IMR-90 (cell line): ENCODE measurements at regions not wholly inside any gene's neighbourhood (a gene's known extent, or its start where the extent isn't known, plus 50 kb on each side); places are given as distances from the start of the nearest gene placed in this dataset.

Experiments used
- ATAC-seq: fragments of 200-7000 bp; cut with Tn5 transposase; 2 replicates; pipeline ENCODE4 v1.9.1; 2020; ENCODE audit warnings: low read depth, mild to moderate bottlenecking, moderate library complexity
- BruUV-seq: library from RNA; stranded (reverse); fragments of 400-500 nt; replicated peaks from 2 replicates; lab custom pipeline; 2021; lab: Mats Ljungman, UMichigan
- CTCF ChIA-PET: fragments of 300-600 bp; formaldehyde crosslinking; extraction: SDS; loops from one replicate; lab custom pipeline; 2021; ENCODE audit warnings: antibody characterized with exemption; lab: Yijun Ruan, JAX
- POLR2A ChIA-PET: fragments of 300-600 bp; sonication (Branson Sonifier 250); formaldehyde crosslinking; loops from one replicate; lab custom pipeline; 2022; ENCODE audit warnings: antibody characterized with exemption; ENCODE audit not compliant: unreplicated experiment; lab: Charles Lee
- DNase-seq: peaks from one replicate; pipeline ENCODE4 v3.0.0; 2013
- H2AFZ ChIP-seq: replicated peaks from 2 replicates; pipeline ENCODE3; 2013; ENCODE audit warnings: low read length, mild to moderate bottlenecking; ENCODE audit not compliant: poor library complexity
- H2AK5ac ChIP-seq: 2 replicates; pipeline ENCODE4 v1.6.1; 2013; ENCODE audit warnings: low read depth, low read length, inconsistent platforms
- H2AK9ac ChIP-seq: replicated peaks from 2 replicates; pipeline ENCODE3; 2013; ENCODE audit warnings: mild to moderate bottlenecking, low read depth, low read length, moderate library complexity; ENCODE audit not compliant: poor library complexity
- H2BK120ac ChIP-seq: 2 replicates; pipeline ENCODE4 v1.6.1; 2013; ENCODE audit warnings: low read depth, low read length, inconsistent platforms
- H2BK15ac ChIP-seq: 3 replicates; pipeline ENCODE4 v1.6.1; 2013; ENCODE audit warnings: low read depth, low read length, inconsistent platforms
- H2BK20ac ChIP-seq: 2 replicates; pipeline ENCODE4 v1.6.1; 2013; ENCODE audit warnings: low read depth, mild to moderate bottlenecking, inconsistent platforms, low read length, moderate library complexity
- H2BK5ac ChIP-seq: 2 replicates; pipeline ENCODE4 v1.6.1; 2013; ENCODE audit warnings: mild to moderate bottlenecking, low read depth, low read length, inconsistent platforms; ENCODE audit not compliant: poor library complexity, severe bottlenecking
- H3K14ac ChIP-seq: replicated peaks from 2 replicates; pipeline ENCODE4 v1.6.1; 2013; ENCODE audit warnings: low read depth, low read length, inconsistent platforms
- H3K18ac ChIP-seq: 2 replicates; pipeline ENCODE4 v1.6.1; 2013; ENCODE audit warnings: low read depth, low read length, control low read depth
- H3K23ac ChIP-seq: 2 replicates; pipeline ENCODE4 v1.6.1; 2013; ENCODE audit warnings: low read depth, low read length, inconsistent platforms
- H3K27ac ChIP-seq: 2 replicates; pipeline ENCODE4 v1.5.1; 2013; ENCODE audit warnings: mild to moderate bottlenecking, control low read depth, low read length; ENCODE audit not compliant: insufficient read depth
- H3K27me3 ChIP-seq: 2 replicates; pipeline ENCODE4 v1.6.1; 2013; ENCODE audit warnings: low read length; ENCODE audit not compliant: control insufficient read depth, insufficient read depth
- H3K36me3 ChIP-seq: 2 replicates; pipeline ENCODE4 v1.6.1; 2013; ENCODE audit warnings: low read length, mixed read lengths; ENCODE audit not compliant: control insufficient read depth, insufficient read depth
- H3K4ac ChIP-seq: 2 replicates; pipeline ENCODE4 v1.6.1; 2013; ENCODE audit warnings: low read depth, low read length, inconsistent platforms
- H3K4me1 ChIP-seq: 2 replicates; pipeline ENCODE4 v1.6.1; 2013; ENCODE audit warnings: low read length, mixed read lengths; ENCODE audit not compliant: control insufficient read depth, insufficient read depth
- H3K4me2 ChIP-seq: 2 replicates; pipeline ENCODE4 v1.6.1; 2013; ENCODE audit warnings: low read depth, mild to moderate bottlenecking, control low read depth, low read length, moderate library complexity
- H3K4me3 ChIP-seq: 2 replicates; pipeline ENCODE4 v1.5.1; 2013; ENCODE audit warnings: low read depth, mild to moderate bottlenecking, control low read depth, low read length, moderate library complexity; ENCODE audit not compliant: insufficient read depth
- H3K56ac ChIP-seq: 2 replicates; pipeline ENCODE4 v1.6.1; 2013; ENCODE audit warnings: low read length, inconsistent platforms; ENCODE audit not compliant: insufficient read depth; ENCODE audit errors: extremely low read depth
- H3K79me1 ChIP-seq, 2 experiments: 2 replicates each; pipeline ENCODE4 v1.6.1; 2013; ENCODE audit warnings: low read length in 2 of 2, inconsistent platforms in 1 of 2, low read depth in 1 of 2
- H3K9ac ChIP-seq: 2 replicates; pipeline ENCODE4 v1.6.1; 2013; ENCODE audit warnings: low read depth, low read length, control low read depth
- H3K9me1 ChIP-seq: 2 replicates; pipeline ENCODE4 v1.6.1; 2013; ENCODE audit warnings: low read length, inconsistent platforms; ENCODE audit not compliant: insufficient read depth
- H3K9me3 ChIP-seq: 2 replicates; pipeline ENCODE4 v1.6.1; 2013; ENCODE audit warnings: low read length; ENCODE audit not compliant: control insufficient read depth, insufficient read depth
- H4K20me1 ChIP-seq: 2 replicates; pipeline ENCODE4 v1.6.1; 2013; ENCODE audit warnings: low read length, inconsistent platforms; ENCODE audit not compliant: insufficient read depth
- H4K5ac ChIP-seq: 2 replicates; pipeline ENCODE4 v1.6.1; 2013; ENCODE audit warnings: mild to moderate bottlenecking, low read depth, low read length, control low read depth
- H4K8ac ChIP-seq, 2 experiments: 2 replicates each; pipeline ENCODE4 v1.6.1; 2013; ENCODE audit warnings: low read depth in 2 of 2, low read length in 2 of 2, control low read depth in 1 of 2, inconsistent platforms in 1 of 2
- H4K91ac ChIP-seq: 2 replicates; pipeline ENCODE4 v1.6.1; 2013; ENCODE audit warnings: low read depth, low read length, inconsistent platforms; ENCODE audit not compliant: insufficient read depth
- BHLHE40 ChIP-seq: fragments of 150-350 bp; IDR thresholded peaks from 2 replicates; pipeline ENCODE4 v1.6.1; 2016; ENCODE audit warnings: mild to moderate bottlenecking, low read depth, low read length
- CEBPB ChIP-seq: IDR thresholded peaks from 2 replicates; pipeline ENCODE4 v1.6.1; 2012; ENCODE audit warnings: low read depth, low read length, improper control_type of control experiment
- CHD1 ChIP-seq: IDR thresholded peaks from 2 replicates; pipeline ENCODE4 v1.6.1; 2012; ENCODE audit warnings: low read depth, low read length, improper control_type of control experiment
- CTCF ChIP-seq: conservative IDR thresholded peaks from 2 replicates; pipeline ENCODE4 v1.5.1; 2012; ENCODE audit warnings: mild to moderate bottlenecking, low read depth, low read length, improper control_type of control experiment
- ELK1 ChIP-seq: fragments of 150-350 bp; IDR thresholded peaks from 2 replicates; pipeline ENCODE4 v1.6.1; 2016; ENCODE audit warnings: low read depth, mild to moderate bottlenecking, low read length, moderate library complexity, borderline replicate concordance
- FOS ChIP-seq: fragments of 150-350 bp; IDR thresholded peaks from 2 replicates; pipeline ENCODE4 v1.6.1; 2016; ENCODE audit warnings: low read depth, low read length
- MAFK ChIP-seq: IDR thresholded peaks from 2 replicates; pipeline ENCODE4 v1.6.1; 2012; ENCODE audit warnings: low read depth, low read length, improper control_type of control experiment
- MAZ ChIP-seq: IDR thresholded peaks from 2 replicates; pipeline ENCODE4 v1.6.1; 2012; ENCODE audit warnings: low read depth, mild to moderate bottlenecking, low read length, improper control_type of control experiment, moderate library complexity, borderline replicate concordance
- NFE2L2 ChIP-seq: fragments of 150-350 bp; IDR thresholded peaks from 2 replicates; pipeline ENCODE4 v1.6.1; 2016; ENCODE audit warnings: low read depth, mild to moderate bottlenecking, low read length
- POLR2A ChIP-seq: IDR thresholded peaks from 2 replicates; pipeline ENCODE4 v1.6.1; 2012; ENCODE audit warnings: mild to moderate bottlenecking, low read depth, low read length
- RCOR1 ChIP-seq: IDR thresholded peaks from 2 replicates; pipeline ENCODE4 v1.6.1; 2012; ENCODE audit warnings: mild to moderate bottlenecking, low read length, improper control_type of control experiment; ENCODE audit not compliant: insufficient replicate concordance
- RFX5 ChIP-seq: IDR thresholded peaks from 2 replicates; pipeline ENCODE4 v1.8.0; 2012; ENCODE audit warnings: low read depth, mild to moderate bottlenecking, low read length, moderate library complexity
- SMC3 ChIP-seq: fragments of 150-350 bp; IDR thresholded peaks from 2 replicates; pipeline ENCODE4 v1.6.1; 2016; ENCODE audit warnings: low read depth, mild to moderate bottlenecking, antibody characterized with exemption, low read length, moderate library complexity
- USF2 ChIP-seq: fragments of 150-350 bp; IDR thresholded peaks from 2 replicates; pipeline ENCODE4 v1.6.1; 2017; ENCODE audit warnings: mild to moderate bottlenecking, antibody characterized with exemption, low read length, low read depth
- WGBS, 2 experiments: methylation state at CpG; one replicate each; pipeline versions ENCODE4 v1.1.5 to v1.1.7; 2013; ENCODE audit warnings: missing lambda C conversion rate in 2 of 2; ENCODE audit not compliant: insufficient read length in 1 of 2; ENCODE audit errors: extremely low coverage in 2 of 2; 5-methylcytosine and 5-hydroxymethylcytosine counted together
- dilution Hi-C: fragments of 300-500 bp; cut with HindIII; formaldehyde crosslinking; loops from one replicate; pipeline ENCODE4 v1.14.3; 2018; ENCODE audit warnings: low sequenced_read_pairs; ENCODE audit not compliant: unreplicated experiment
- in situ Hi-C: fragments of 300-500 bp; cut with MboI; formaldehyde crosslinking; loops from 3 replicates; pipeline ENCODE4 v1.14.3; 2019; ENCODE audit warnings: low sequenced_read_pairs, inconsistent platforms, mixed read lengths
- intact Hi-C: fragments of 100-400 bp; cut with micrococcal nuclease; formaldehyde crosslinking; loops from 2 replicates; pipeline ENCODE4 v1.10.0; 2022

GRCh38 chr9:89848060-89849040 lies 243.5 kb downstream of the GADD45G start:
- no TSS peak for BruUV-seq
- Histone ChIP-seq H3K27me3 (no peaks in the 10 kb centered on the region), H3K4ac (no peak overlapping the region), H3K9me3 (no peaks in the 10 kb centered on the region), H2BK20ac (no peak overlapping the region), H3K4me2 (no peak overlapping the region), H3K27ac (no peak overlapping the region), H2BK5ac (no peak overlapping the region), H4K20me1 (no peaks in the 10 kb centered on the region), H3K4me3 (no peak overlapping the region), H3K4me1 (no peaks in the 10 kb centered on the region), H3K79me1 (no peaks in the 10 kb centered on the region), H2AK9ac (no peak overlapping the region), H3K56ac (no peak overlapping the region), H2AK5ac (no peak overlapping the region), H4K5ac (no peak overlapping the region), H2BK120ac (no peak overlapping the region), H3K36me3 (no peaks in the 10 kb centered on the region), H2AFZ (no peak overlapping the region), H2BK15ac (no peak overlapping the region), H3K18ac (no peak overlapping the region), H3K23ac (no peak overlapping the region), H3K14ac (no peak overlapping the region), H4K91ac (no peak overlapping the region), H3K9ac (no peak overlapping the region), H4K8ac (no peak overlapping the region), H3K9me1 (peaks cover 3% of the 10 kb centered on the region; the same call in 1 of the 2 replicates)
- DNase-seq (no peak), ATAC-seq (no peak)
- dilution Hi-C loops (no loop called here), intact Hi-C loops (no loop called here), in situ Hi-C loops (no loop called here)
- 70% methylated on average over 4 of the region's 20 CpGs; no CpG with 5 or more reads in 1 of the 2 experiments for WGBS, 2 experiments
- TF ChIP-seq RCOR1 (no peak), BHLHE40 (no peak), CHD1 (no peak), FOS (no peak), ELK1 (no peak), CTCF (no peak), CEBPB (no peak), POLR2A (no peak), NFE2L2 (no peak), RFX5 (no peak), MAZ (no peak), SMC3 (no peak), MAFK (no peak), USF2 (no peak)
- POLR2A ChIA-PET = no interaction called here
- CTCF ChIA-PET = no interaction called here
